HL-60 (cell line): ENCODE measurements at regions not wholly inside any gene's neighbourhood (a gene's known extent, or its start where the extent isn't known, plus 50 kb on each side); places are given as distances from the start of the nearest gene placed in this dataset.

Source experiments
- GABPA ChIP-seq: IDR thresholded peaks from 2 replicates; pipeline ENCODE4 v1.6.1; 2012; ENCODE audit warnings: low read depth
- POLR2AphosphoS5 ChIP-seq: IDR thresholded peaks from 2 replicates; pipeline ENCODE4 v1.6.1; 2012; ENCODE audit warnings: low read depth
- SPI1 ChIP-seq: IDR thresholded peaks from 2 replicates; pipeline ENCODE4 v1.6.1; 2012; ENCODE audit warnings: low read depth, mild to moderate bottlenecking, borderline replicate concordance
- TF ChIP-seq, protein P1 (sequence below): IDR thresholded peaks from one replicate; pipeline ENCODE4 v1.5.1; 2011; ENCODE audit warnings: low read length, control low read depth, inconsistent platforms; ENCODE audit not compliant: insufficient read depth
- TF ChIP-seq, protein P2 (sequence below): IDR thresholded peaks from 2 replicates; pipeline ENCODE4 v1.6.1; 2012; ENCODE audit warnings: low read depth; ENCODE audit not compliant: insufficient replicate concordance

DNA sequence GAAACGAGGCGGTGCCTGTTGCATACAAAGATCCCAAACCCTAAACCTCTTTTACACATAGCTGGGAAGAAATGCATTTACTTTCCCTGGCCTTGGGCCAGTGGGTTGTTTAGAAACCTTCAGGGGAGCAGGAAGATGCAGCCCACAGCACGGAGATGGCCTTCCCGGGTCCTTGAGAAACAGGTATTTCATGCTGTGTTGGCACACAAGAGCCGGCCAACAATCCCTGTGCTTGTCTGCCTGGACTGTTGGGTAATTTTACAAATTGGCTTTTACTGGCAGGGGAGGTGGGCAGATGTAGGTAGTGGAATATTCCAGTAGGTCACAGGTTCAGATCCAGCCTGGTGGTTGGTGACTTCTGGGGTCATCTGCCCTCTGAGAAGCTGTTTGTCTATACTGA, 148.0 kb downstream of the FOXL1 start:
- TF ChIP-seq POLR2AphosphoS5 (no peak), SPI1 (no peak), GABPA (no peak)
- TF ChIP-seq, protein P1, sequence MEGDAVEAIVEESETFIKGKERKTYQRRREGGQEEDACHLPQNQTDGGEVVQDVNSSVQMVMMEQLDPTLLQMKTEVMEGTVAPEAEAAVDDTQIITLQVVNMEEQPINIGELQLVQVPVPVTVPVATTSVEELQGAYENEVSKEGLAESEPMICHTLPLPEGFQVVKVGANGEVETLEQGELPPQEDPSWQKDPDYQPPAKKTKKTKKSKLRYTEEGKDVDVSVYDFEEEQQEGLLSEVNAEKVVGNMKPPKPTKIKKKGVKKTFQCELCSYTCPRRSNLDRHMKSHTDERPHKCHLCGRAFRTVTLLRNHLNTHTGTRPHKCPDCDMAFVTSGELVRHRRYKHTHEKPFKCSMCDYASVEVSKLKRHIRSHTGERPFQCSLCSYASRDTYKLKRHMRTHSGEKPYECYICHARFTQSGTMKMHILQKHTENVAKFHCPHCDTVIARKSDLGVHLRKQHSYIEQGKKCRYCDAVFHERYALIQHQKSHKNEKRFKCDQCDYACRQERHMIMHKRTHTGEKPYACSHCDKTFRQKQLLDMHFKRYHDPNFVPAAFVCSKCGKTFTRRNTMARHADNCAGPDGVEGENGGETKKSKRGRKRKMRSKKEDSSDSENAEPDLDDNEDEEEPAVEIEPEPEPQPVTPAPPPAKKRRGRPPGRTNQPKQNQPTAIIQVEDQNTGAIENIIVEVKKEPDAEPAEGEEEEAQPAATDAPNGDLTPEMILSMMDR = no peak
- TF ChIP-seq, protein P2, sequence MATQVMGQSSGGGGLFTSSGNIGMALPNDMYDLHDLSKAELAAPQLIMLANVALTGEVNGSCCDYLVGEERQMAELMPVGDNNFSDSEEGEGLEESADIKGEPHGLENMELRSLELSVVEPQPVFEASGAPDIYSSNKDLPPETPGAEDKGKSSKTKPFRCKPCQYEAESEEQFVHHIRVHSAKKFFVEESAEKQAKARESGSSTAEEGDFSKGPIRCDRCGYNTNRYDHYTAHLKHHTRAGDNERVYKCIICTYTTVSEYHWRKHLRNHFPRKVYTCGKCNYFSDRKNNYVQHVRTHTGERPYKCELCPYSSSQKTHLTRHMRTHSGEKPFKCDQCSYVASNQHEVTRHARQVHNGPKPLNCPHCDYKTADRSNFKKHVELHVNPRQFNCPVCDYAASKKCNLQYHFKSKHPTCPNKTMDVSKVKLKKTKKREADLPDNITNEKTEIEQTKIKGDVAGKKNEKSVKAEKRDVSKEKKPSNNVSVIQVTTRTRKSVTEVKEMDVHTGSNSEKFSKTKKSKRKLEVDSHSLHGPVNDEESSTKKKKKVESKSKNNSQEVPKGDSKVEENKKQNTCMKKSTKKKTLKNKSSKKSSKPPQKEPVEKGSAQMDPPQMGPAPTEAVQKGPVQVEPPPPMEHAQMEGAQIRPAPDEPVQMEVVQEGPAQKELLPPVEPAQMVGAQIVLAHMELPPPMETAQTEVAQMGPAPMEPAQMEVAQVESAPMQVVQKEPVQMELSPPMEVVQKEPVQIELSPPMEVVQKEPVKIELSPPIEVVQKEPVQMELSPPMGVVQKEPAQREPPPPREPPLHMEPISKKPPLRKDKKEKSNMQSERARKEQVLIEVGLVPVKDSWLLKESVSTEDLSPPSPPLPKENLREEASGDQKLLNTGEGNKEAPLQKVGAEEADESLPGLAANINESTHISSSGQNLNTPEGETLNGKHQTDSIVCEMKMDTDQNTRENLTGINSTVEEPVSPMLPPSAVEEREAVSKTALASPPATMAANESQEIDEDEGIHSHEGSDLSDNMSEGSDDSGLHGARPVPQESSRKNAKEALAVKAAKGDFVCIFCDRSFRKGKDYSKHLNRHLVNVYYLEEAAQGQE = no peak
